Gastrocnemius medialis (tissue), 4 donors: ENCODE measurements at regions not wholly inside any gene's neighbourhood (a gene's known extent, or its start where the extent isn't known, plus 50 kb on each side); places are given as distances from the start of the nearest gene placed in this dataset.

Source experiments
- CTCF ChIP-seq, 5 experiments: fragments of 450-650 bp in 3 of 5; fragments of 200-600 bp in 2 of 5; sonication (generic) in 2 of 5; IDR thresholded peaks in 4 of 5; conservative IDR thresholded peaks in 1 of 5; 1 replicate in 4 of 5; 2 replicates in 1 of 5; pipeline ENCODE4 v1.5.1; 2016 to 2019; ENCODE audit warnings: antibody characterized with exemption in 5 of 5, mild to moderate bottlenecking in 3 of 5, moderate library complexity in 3 of 5
- POLR2A ChIP-seq, 2 donors: fragments of 450-650 bp; IDR thresholded peaks; one replicate each; pipeline ENCODE4 v1.6.1; 2017; ENCODE audit warnings: antibody characterized with exemption in 2 of 2, mild to moderate bottlenecking in 2 of 2, moderate library complexity in 2 of 2

GRCh38 chr14:26990946-26991345 is 393.1 kb upstream of the NOVA1 start:
- TF ChIP-seq CTCF (IDR thresholded peaks at IDR 0.05 in 4 of 5, conservative IDR thresholded peaks at IDR 0.05 in 1 of 5) (no peak), POLR2A (IDR thresholded peaks at IDR 0.05) (no peak)
